HCT116 (cell line): ENCODE measurements at regions not wholly inside any gene's neighbourhood (a gene's known extent, or its start where the extent isn't known, plus 50 kb on each side); places are given as distances from the start of the nearest gene placed in this dataset.

ENCODE experiments used
- ATAC-seq: fragments of 200-7000 bp; cut with Tn5 transposase; 2 replicates; pipeline ENCODE4 v1.9.1; 2020; ENCODE audit warnings: mild to moderate bottlenecking, moderate library complexity
- BruUV-seq: library from RNA; stranded (reverse); fragments of 400-500 nt; replicated peaks from 2 replicates; lab custom pipeline; 2021; lab: Mats Ljungman, UMichigan
- CTCF ChIA-PET: fragments of 300-600 bp; sonication (Branson Sonifier 250); formaldehyde crosslinking; loops from one replicate; lab custom pipeline; 2021; ENCODE audit warnings: antibody characterized with exemption; lab: Charles Lee
- POLR2A ChIA-PET: fragments of 300-600, 350-600 bp; sonication (Branson Sonifier 250); formaldehyde crosslinking; loops from one replicate; lab custom pipeline; 2021; ENCODE audit warnings: antibody characterized with exemption; lab: Charles Lee
- RAD21 ChIA-PET, 2 experiments: fragments of 300-600 bp; sonication (Branson Sonifier 250); formaldehyde crosslinking; loops; one replicate each; lab custom pipeline; 2023; ENCODE audit warnings: low total read pairs in 2 of 2; ENCODE audit not compliant: uncharacterized antibody in 2 of 2, unreplicated experiment in 2 of 2, low non-redundant PET in 1 of 2; lab: Charles Lee
- DNase-seq: peaks from one replicate; pipeline ENCODE4 v3.0.0-alpha.2; 2010; ENCODE audit warnings: low read depth, low spot score
- H2AFZ ChIP-seq: fragments of 200-600 bp; shearing (Covaris generic), sonication (generic); 2 replicates; pipeline ENCODE4 v1.6.1; 2017; ENCODE audit warnings: low read depth, mixed run types, mixed read lengths, antibody characterized with exemption, low read length; ENCODE audit not compliant: poor library complexity, severe bottlenecking
- H3K27ac ChIP-seq: 2 replicates; pipeline ENCODE4 v1.5.1; 2012; ENCODE audit warnings: low read depth, low read length
- H3K27me3 ChIP-seq: fragments of 200-600 bp; sonication (generic); 2 replicates; pipeline ENCODE4 v1.6.1; 2016; ENCODE audit warnings: mixed run types, low read length, mixed read lengths; ENCODE audit not compliant: insufficient read depth
- H3K36me3 ChIP-seq, 2 experiments: fragments of 200-500 bp in 1 of 2; fragments of 200-600 bp in 1 of 2; sonication (Bioruptor generic) in 1 of 2; sonication (generic) in 1 of 2; 2 replicates each; pipeline versions ENCODE4 v1.5.1 to v1.6.1; 2014 to 2016; ENCODE audit warnings: low read length in 2 of 2, inconsistent platforms in 1 of 2, mixed read lengths in 1 of 2, mixed run types in 1 of 2; ENCODE audit not compliant: insufficient read depth in 2 of 2, control insufficient read depth in 1 of 2
- H3K4me1 ChIP-seq, 2 experiments: fragments of 200-600 bp in 1 of 2; sonication (generic) in 1 of 2; 2 replicates each; pipeline versions ENCODE4 v1.5.1 to v1.6.1; 2012 to 2017; ENCODE audit warnings: low read length in 2 of 2, inconsistent platforms in 1 of 2, mild to moderate bottlenecking in 1 of 2, mixed read lengths in 1 of 2, mixed run types in 1 of 2, moderate library complexity in 1 of 2; ENCODE audit not compliant: insufficient read depth in 2 of 2, control insufficient read depth in 1 of 2
- H3K4me2 ChIP-seq: fragments of 200-600 bp; sonication (generic); 2 replicates; pipeline ENCODE4 v1.6.1; 2017; ENCODE audit warnings: mixed run types, low read length, mixed read lengths
- H3K4me3 ChIP-seq, 2 experiments: fragments of 200-600 bp in 1 of 2; sonication (generic) in 1 of 2; replicated peaks in 1 of 2; 2 replicates each; pipeline ENCODE4 v1.5.1; 2011 to 2016; ENCODE audit warnings: low read length in 2 of 2, control low read depth in 1 of 2, low read depth in 1 of 2, mild to moderate bottlenecking in 1 of 2, mixed read lengths in 1 of 2, mixed run types in 1 of 2
- H3K79me2 ChIP-seq: fragments of 200-600 bp; sonication (generic); 2 replicates; pipeline ENCODE4 v1.6.1; 2017; ENCODE audit warnings: mild to moderate bottlenecking, mixed run types, low read length, moderate library complexity, mixed read lengths; ENCODE audit not compliant: insufficient read depth
- H3K9ac ChIP-seq: fragments of 200-600 bp; sonication (generic); 2 replicates; pipeline ENCODE4 v1.6.1; 2016; ENCODE audit warnings: low read length, mixed read lengths
- H3K9me2 ChIP-seq: fragments of 200-600 bp; sonication (generic), shearing (Covaris generic); 2 replicates; pipeline ENCODE4 v1.6.1; 2017; ENCODE audit warnings: mixed run types, mild to moderate bottlenecking, moderate library complexity; ENCODE audit not compliant: insufficient read depth
- H3K9me3 ChIP-seq, 2 experiments: fragments of 200-500 bp in 1 of 2; fragments of 200-600 bp in 1 of 2; sonication (Bioruptor generic) in 1 of 2; sonication (generic) in 1 of 2; 2 replicates each; pipeline ENCODE4 v1.6.1; 2014 to 2017; ENCODE audit warnings: low read length in 2 of 2, mixed read lengths in 2 of 2, inconsistent platforms in 1 of 2, low read depth in 1 of 2, mild to moderate bottlenecking in 1 of 2, mixed run types in 1 of 2, moderate library complexity in 1 of 2; ENCODE audit not compliant: control insufficient read depth in 1 of 2, insufficient read depth in 1 of 2
- H4K20me1 ChIP-seq: fragments of 200-600 bp; sonication (generic), shearing (Covaris generic); 2 replicates; pipeline ENCODE4 v1.6.1; 2017; ENCODE audit warnings: mixed run types, mild to moderate bottlenecking, moderate library complexity; ENCODE audit not compliant: insufficient read depth
- ATF3 ChIP-seq: IDR thresholded peaks from 2 replicates; pipeline ENCODE4 v1.6.1; 2012
- CBX3 ChIP-seq: IDR thresholded peaks from 2 replicates; pipeline ENCODE4 v1.6.1; 2012; ENCODE audit warnings: low read depth
- CEBPB ChIP-seq: IDR thresholded peaks from 2 replicates; pipeline ENCODE4 v1.6.1; 2012; ENCODE audit warnings: low read depth
- EGR1 ChIP-seq: IDR thresholded peaks from 2 replicates; pipeline ENCODE4 v1.6.1; 2012; ENCODE audit warnings: low read depth
- ELF1 ChIP-seq: IDR thresholded peaks from 2 replicates; pipeline ENCODE4 v1.6.1; 2012; ENCODE audit warnings: low read depth, borderline replicate concordance
- EZH2 ChIP-seq: fragments of 200-600 bp; sonication (generic); IDR thresholded peaks from 2 replicates; pipeline ENCODE4 v1.6.1; 2017; ENCODE audit warnings: antibody characterized with exemption, mixed run types
- EZH2phosphoT487 ChIP-seq: fragments of 200-600 bp; IDR thresholded peaks from 2 replicates; pipeline ENCODE4 v1.6.1; 2018; ENCODE audit warnings: antibody characterized with exemption, borderline replicate concordance
- FOSL1 ChIP-seq: IDR thresholded peaks from 2 replicates; pipeline ENCODE4 v1.6.1; 2012; ENCODE audit warnings: low read depth
- JUND ChIP-seq: IDR thresholded peaks from 2 replicates; pipeline ENCODE4 v1.6.1; 2012
- MAX ChIP-seq: IDR thresholded peaks from 2 replicates; pipeline ENCODE4 v1.6.1; 2012
- POLR2A ChIP-seq: IDR thresholded peaks from 2 replicates; pipeline ENCODE4 v1.7.0; 2011; ENCODE audit warnings: borderline replicate concordance; ENCODE audit not compliant: insufficient read depth, insufficient read length; ENCODE audit errors: extremely low read depth
- RAD21 ChIP-seq: IDR thresholded peaks from 2 replicates; pipeline ENCODE4 v1.6.1; 2012; ENCODE audit warnings: low read depth, mild to moderate bottlenecking
- REST ChIP-seq: IDR thresholded peaks from 2 replicates; pipeline ENCODE4 v1.6.1; 2012; ENCODE audit warnings: low read depth
- SIN3A ChIP-seq: IDR thresholded peaks from 2 replicates; pipeline ENCODE4 v1.6.1; 2012; ENCODE audit warnings: low read depth
- SRF ChIP-seq: IDR thresholded peaks from 2 replicates; pipeline ENCODE4 v1.6.1; 2012; ENCODE audit warnings: low read depth
- YY1 ChIP-seq: IDR thresholded peaks from 2 replicates; pipeline ENCODE4 v1.6.1; 2011; ENCODE audit warnings: low read length, low read depth, moderate library complexity, mild to moderate bottlenecking; ENCODE audit not compliant: insufficient replicate concordance; ENCODE audit errors: extremely low read depth
- ZBTB33 ChIP-seq: IDR thresholded peaks from 2 replicates; pipeline ENCODE4 v1.6.1; 2011; ENCODE audit warnings: mild to moderate bottlenecking, low read length, moderate library complexity; ENCODE audit not compliant: insufficient replicate concordance; ENCODE audit errors: extremely low read depth
- ZNF274 ChIP-seq: fragments of 200-500 bp; sonication (Bioruptor generic); IDR thresholded peaks from 2 replicates; pipeline ENCODE4 v1.6.1; 2014; ENCODE audit warnings: mild to moderate bottlenecking, low read depth, low read length, inconsistent platforms
- intact Hi-C: fragments of 100-400 bp; cut with micrococcal nuclease; formaldehyde crosslinking; loops from 2 replicates; pipeline ENCODE4 v1.10.0; 2022

GRCh38 chr2:217286833-217287232, 427.0 kb upstream of the TNP1 start:
- intact Hi-C loops, result no loop called here
- Histone ChIP-seq H3K9me2 (no peaks in the 10 kb centered on the region), H3K36me3 (no peaks in the 10 kb centered on the region), H3K27ac (no peak overlapping the region), H3K9me3 (no peaks in the 10 kb centered on the region), H3K79me2 (no peaks in the 10 kb centered on the region), H3K4me1 (no peaks in the 10 kb centered on the region), H3K9ac (no peak overlapping the region), H4K20me1 (no peaks in the 10 kb centered on the region), H3K4me2 (no peak overlapping the region), H2AFZ (no peak overlapping the region), H3K4me3 (no peak overlapping the region), H3K27me3 (no peaks in the 10 kb centered on the region)
- POLR2A ChIA-PET, result no interaction called here
- CTCF ChIA-PET, result no interaction called here
- no TSS peak for BruUV-seq
- DNase-seq (no peak), ATAC-seq (no peak)
- RAD21 ChIA-PET, result no interaction called here
- no peak for TF ChIP-seq EZH2
- no peak for TF ChIP-seq POLR2A
- no peak for TF ChIP-seq EZH2phosphoT487
- no peak for TF ChIP-seq YY1
- no peak for TF ChIP-seq MAX
- TF ChIP-seq SIN3A, result no peak
- no peak for TF ChIP-seq CEBPB
- no peak for TF ChIP-seq ELF1
- TF ChIP-seq REST, result no peak
- no peak for TF ChIP-seq EGR1
- TF ChIP-seq ZBTB33, result no peak
- no peak for TF ChIP-seq ZNF274
- TF ChIP-seq CBX3, result no peak
- TF ChIP-seq ATF3, result no peak
- no peak for TF ChIP-seq SRF
- no peak for TF ChIP-seq FOSL1
- TF ChIP-seq JUND, result no peak
- no peak for TF ChIP-seq RAD21
